Lung (tissue), 11 donors: ENCODE measurements at regions not wholly inside any gene's neighbourhood (a gene's known extent, or its start where the extent isn't known, plus 50 kb on each side); places are given as distances from the start of the nearest gene placed in this dataset.

Experiments
- ATAC-seq: fragments of 200-7000 bp; cut with Tn5 transposase; one replicate; pipeline ENCODE4 v1.9.1; 2020; ENCODE audit warnings: moderate number of reproducible peaks; ENCODE audit not compliant: insufficient read depth, low FRiP score
- DNase-seq, 3 donors: peaks; one replicate each; pipeline ENCODE4 v3.0.0-alpha.2; 2013 to 2017
- H3K27ac ChIP-seq, 2 donors: one replicate each; pipeline ENCODE4 v1.5.1; 2013; ENCODE audit warnings: mild to moderate bottlenecking in 2 of 2, moderate library complexity in 2 of 2, control low read depth in 1 of 2, inconsistent platforms in 1 of 2, low read depth in 1 of 2, low read length in 1 of 2
- H3K27me3 ChIP-seq, 3 donors: one replicate each; pipeline ENCODE4 v1.5.1; 2013; ENCODE audit warnings: low read length in 2 of 3; ENCODE audit not compliant: control insufficient read depth in 3 of 3, insufficient read depth in 3 of 3
- H3K36me3 ChIP-seq, 4 donors: one replicate each; pipeline ENCODE4 v1.5.1; 2013; ENCODE audit warnings: low read length in 4 of 4, mild to moderate bottlenecking in 1 of 4, moderate library complexity in 1 of 4; ENCODE audit not compliant: control insufficient read depth in 4 of 4, insufficient read depth in 4 of 4
- H3K4me1 ChIP-seq, 5 donors: one replicate each; pipeline ENCODE4 v1.5.1; 2013; ENCODE audit warnings: low read length in 5 of 5, mild to moderate bottlenecking in 2 of 5, moderate library complexity in 1 of 5; ENCODE audit not compliant: control insufficient read depth in 5 of 5, insufficient read depth in 5 of 5
- H3K4me3 ChIP-seq: one replicate; pipeline ENCODE4 v1.5.1; 2013; ENCODE audit warnings: mild to moderate bottlenecking, control low read depth, moderate library complexity
- H3K9ac ChIP-seq, 2 donors: one replicate each; pipeline ENCODE4 v1.5.1; 2013; ENCODE audit warnings: low read length in 2 of 2, control low read depth in 1 of 2; ENCODE audit not compliant: insufficient read depth in 1 of 2
- H3K9me3 ChIP-seq, 4 donors: one replicate each; pipeline ENCODE4 v1.5.1; 2013; ENCODE audit warnings: low read length in 3 of 4, mild to moderate bottlenecking in 1 of 4, moderate library complexity in 1 of 4; ENCODE audit not compliant: control insufficient read depth in 4 of 4, insufficient read depth in 3 of 4
- WGBS, 2 donors: extraction: QIAGEN DNeasy Blood & Tissue Kit; methylation state at CpG; one replicate each; pipeline ENCODE4 v1.1.7; 2013; 5-methylcytosine and 5-hydroxymethylcytosine counted together
- TF ChIP-seq, protein P1 (sequence below): IDR thresholded peaks from 2 replicates; pipeline ENCODE4 v1.5.1; 2012; ENCODE audit warnings: mild to moderate bottlenecking; ENCODE audit errors: control extremely low read depth, extremely low read depth
- donor health status: control.
- donor health status: control.
- donor health status: Bipolar disorder and iron deficiency.
- donor health status: healthy.
- donor health status: DM: yes; HTN: yes; CAD: no.

DNA sequence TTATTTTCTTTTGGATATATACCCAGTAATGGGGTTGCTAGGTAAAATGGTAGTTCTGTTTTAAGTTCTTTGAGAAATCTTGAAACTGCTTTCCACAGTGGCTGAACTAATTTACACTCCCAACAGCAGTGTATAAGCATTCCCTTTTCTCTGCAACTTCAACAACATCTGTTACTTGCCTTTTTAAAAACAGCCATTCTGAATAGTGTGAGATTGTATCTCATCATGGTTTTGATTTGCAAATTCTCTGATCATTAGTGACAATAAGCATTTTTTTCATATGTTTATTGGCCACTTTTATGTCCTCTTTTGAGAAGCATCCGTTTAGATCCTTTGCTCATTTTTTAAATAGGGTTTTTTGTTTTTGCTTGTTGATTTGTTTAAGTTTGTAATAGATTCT is 291.3 kb upstream of the COL3A1 start:
- Histone ChIP-seq H3K36me3 (no peaks in the 10 kb centered on the region), H3K9me3 (no peaks in the 10 kb centered on the region), H3K27ac (no peak overlapping the region), H3K4me3 (no peak overlapping the region), H3K27me3 (no peaks in the 10 kb centered on the region), H3K4me1 (peaks cover 0 to 5% (median 0%) of the 10 kb centered on the region in 5 donors), H3K9ac (no peak overlapping the region)
- TF ChIP-seq, protein P1, sequence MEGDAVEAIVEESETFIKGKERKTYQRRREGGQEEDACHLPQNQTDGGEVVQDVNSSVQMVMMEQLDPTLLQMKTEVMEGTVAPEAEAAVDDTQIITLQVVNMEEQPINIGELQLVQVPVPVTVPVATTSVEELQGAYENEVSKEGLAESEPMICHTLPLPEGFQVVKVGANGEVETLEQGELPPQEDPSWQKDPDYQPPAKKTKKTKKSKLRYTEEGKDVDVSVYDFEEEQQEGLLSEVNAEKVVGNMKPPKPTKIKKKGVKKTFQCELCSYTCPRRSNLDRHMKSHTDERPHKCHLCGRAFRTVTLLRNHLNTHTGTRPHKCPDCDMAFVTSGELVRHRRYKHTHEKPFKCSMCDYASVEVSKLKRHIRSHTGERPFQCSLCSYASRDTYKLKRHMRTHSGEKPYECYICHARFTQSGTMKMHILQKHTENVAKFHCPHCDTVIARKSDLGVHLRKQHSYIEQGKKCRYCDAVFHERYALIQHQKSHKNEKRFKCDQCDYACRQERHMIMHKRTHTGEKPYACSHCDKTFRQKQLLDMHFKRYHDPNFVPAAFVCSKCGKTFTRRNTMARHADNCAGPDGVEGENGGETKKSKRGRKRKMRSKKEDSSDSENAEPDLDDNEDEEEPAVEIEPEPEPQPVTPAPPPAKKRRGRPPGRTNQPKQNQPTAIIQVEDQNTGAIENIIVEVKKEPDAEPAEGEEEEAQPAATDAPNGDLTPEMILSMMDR, result no peak
- WGBS, 2 donors, result 58 to 68% methylated on average over 1 of the region's 1 CpG
- no peak for DNase-seq
- ATAC-seq, result no peak

DNA sequence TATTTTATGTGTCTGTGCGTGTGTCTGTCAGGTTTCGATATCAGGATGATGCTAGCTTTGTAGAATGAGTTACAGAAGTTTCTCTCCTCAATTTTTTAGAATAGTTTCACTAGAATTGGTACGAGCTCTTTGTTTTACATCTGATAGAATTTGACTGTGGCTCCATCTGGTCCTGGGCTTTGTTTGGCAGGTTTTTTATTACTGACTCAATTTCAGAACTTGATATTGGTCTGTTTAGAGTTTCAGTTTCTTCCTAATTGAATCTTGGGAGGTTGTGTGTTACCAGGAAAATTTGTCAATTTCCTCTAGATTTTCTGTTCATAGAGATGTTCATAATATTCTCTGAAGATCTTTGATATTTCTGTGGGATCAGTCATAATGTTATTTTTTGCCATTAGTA is 289.4 kb upstream of the COL3A1 start:
- H3K9ac ChIP-seq, result no peak overlapping the region
- 83 to 90% methylated on average over 3 of the region's 3 CpGs for WGBS, 2 donors
- H3K27ac ChIP-seq, result no peak overlapping the region
- no peaks in the 10 kb centered on the region for H3K36me3 ChIP-seq
- DNase-seq, result no peak
- H3K27me3 ChIP-seq, result no peaks in the 10 kb centered on the region
- no peaks in the 10 kb centered on the region for H3K4me1 ChIP-seq
- H3K4me3 ChIP-seq, result no peak overlapping the region
- H3K9me3 ChIP-seq, result no peaks in the 10 kb centered on the region
- no peak for ATAC-seq
- TF ChIP-seq, protein P1, result no peak

DNA sequence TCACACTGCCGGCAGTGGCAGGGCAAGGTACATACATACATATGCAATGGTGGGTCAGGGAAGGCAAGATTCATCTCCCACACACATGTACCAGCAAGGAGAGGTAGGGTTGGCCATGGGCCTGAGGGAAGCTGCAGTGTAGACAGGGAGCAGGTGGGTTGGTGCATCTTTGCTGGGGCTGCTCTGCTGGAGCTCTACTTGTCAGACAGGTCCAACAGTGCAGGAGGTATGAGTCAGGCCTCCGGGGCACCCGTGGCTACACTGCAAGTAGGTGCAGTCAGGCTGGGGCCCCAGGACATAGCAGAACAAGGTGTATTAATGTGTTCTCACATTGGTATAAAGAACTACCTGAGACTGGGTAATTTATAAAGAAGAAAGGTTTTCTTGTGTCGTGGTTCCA is 281.1 kb upstream of the COL3A1 start:
- DNase-seq (no peak), ATAC-seq (no peak)
- Histone ChIP-seq H3K4me1 (peaks cover 0 to 6% (median 0%) of the 10 kb centered on the region in 5 donors), H3K36me3 (no peaks in the 10 kb centered on the region), H3K27me3 (no peaks in the 10 kb centered on the region), H3K27ac (no peak overlapping the region), H3K9me3 (peaks cover 0 to 4% (median 0%) of the 10 kb centered on the region in 4 donors), H3K9ac (no peak overlapping the region), H3K4me3 (no peak overlapping the region)
- 88 to 89% methylated on average over 4 of the region's 4 CpGs for WGBS, 2 donors
- TF ChIP-seq, protein P1, result no peak

DNA sequence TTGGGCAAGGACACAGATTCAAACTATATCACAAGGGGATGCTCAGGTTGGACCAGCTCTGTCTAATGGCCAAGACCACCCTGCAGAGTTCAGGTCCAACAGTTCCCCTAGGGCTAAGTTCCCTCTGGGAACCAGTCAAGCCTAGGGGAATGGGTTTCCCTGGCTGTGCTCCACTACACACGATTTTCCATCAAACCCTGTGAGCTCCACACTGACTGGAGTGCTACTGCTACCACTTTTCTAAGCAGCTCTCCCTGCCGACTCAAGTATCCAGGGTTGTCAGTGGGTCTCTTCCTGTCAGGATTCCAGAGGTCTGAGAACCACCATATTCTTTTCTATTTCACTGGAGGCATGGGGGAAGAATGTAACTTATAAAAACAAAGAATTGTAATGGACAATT is 280.4 kb upstream of the COL3A1 start:
- Histone ChIP-seq H3K9me3 (peaks cover 0 to 4% (median 0%) of the 10 kb centered on the region in 4 donors), H3K36me3 (no peaks in the 10 kb centered on the region), H3K27me3 (no peaks in the 10 kb centered on the region), H3K9ac (no peak overlapping the region), H3K4me3 (no peak overlapping the region), H3K4me1 (peaks cover 0 to 6% (median 0%) of the 10 kb centered on the region in 5 donors), H3K27ac (no peak overlapping the region)
- DNase-seq (no peak), ATAC-seq (no peak)
- WGBS, 2 donors, result 69 to 86% methylated on average over 2 of the region's 2 CpGs
- TF ChIP-seq, protein P1, result no peak
